ENCODE measurements at regions not wholly inside any gene's neighbourhood (a gene's known extent, or its start where the extent isn't known, plus 50 kb on each side); places are given as distances from the start of the nearest gene placed in this dataset.
A peak's percentile ranks its signal among the peaks of the same experiment; 100 is the strongest.

DNA sequence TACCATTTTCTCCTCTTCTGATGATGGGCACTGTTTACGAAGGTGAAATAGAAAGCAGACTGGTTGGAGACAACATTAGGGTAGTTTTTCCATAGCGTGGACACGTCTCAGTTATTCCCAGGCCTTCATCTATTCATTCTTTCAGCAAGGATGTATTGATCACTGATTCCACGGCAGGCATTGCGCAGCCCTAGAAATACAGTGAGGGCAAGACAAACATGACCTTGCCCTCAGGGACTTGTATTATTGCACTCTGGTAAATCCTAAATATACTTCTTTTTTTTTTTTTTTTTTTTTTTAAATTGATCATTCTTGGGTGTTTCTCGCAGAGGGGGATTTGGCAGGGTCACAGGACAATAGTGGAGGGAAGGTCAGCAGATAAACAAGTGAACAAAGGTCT is 167.3 kb upstream of the SPRED2 start:
- TF ChIP-seq, protein P1, sequence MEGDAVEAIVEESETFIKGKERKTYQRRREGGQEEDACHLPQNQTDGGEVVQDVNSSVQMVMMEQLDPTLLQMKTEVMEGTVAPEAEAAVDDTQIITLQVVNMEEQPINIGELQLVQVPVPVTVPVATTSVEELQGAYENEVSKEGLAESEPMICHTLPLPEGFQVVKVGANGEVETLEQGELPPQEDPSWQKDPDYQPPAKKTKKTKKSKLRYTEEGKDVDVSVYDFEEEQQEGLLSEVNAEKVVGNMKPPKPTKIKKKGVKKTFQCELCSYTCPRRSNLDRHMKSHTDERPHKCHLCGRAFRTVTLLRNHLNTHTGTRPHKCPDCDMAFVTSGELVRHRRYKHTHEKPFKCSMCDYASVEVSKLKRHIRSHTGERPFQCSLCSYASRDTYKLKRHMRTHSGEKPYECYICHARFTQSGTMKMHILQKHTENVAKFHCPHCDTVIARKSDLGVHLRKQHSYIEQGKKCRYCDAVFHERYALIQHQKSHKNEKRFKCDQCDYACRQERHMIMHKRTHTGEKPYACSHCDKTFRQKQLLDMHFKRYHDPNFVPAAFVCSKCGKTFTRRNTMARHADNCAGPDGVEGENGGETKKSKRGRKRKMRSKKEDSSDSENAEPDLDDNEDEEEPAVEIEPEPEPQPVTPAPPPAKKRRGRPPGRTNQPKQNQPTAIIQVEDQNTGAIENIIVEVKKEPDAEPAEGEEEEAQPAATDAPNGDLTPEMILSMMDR (IDR thresholded peaks at IDR 0.05; ENCODE audit: control insufficient read depth, insufficient read depth, low read depth, low read length, missing control alignments): no peak
- no peak overlapping the region for H3K4me3 ChIP-seq (ENCODE audit: control insufficient read depth, low read depth, low read length)
- DNase-seq (ENCODE audit: low read depth): no peak

DNA sequence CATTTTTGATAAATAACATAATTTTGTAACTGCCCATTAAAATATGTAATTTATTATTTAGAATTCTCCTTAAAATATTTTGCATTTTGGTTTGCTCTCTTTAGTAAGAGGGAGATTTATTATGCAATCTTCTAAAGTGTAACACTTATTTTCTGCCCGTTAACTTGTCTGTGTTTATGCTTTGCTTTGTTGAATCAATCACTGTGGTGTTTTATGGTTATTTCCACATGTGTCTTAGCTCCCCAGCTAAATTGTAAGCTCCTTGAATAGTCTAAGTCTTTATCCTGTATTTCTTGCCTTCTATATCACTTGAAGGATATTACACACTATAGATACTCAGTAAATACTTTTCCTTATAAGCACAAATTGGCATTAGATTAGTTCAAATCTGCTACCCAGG is 166.6 kb upstream of the SPRED2 start:
- DNase-seq (ENCODE audit: low read depth): no peak
- TF ChIP-seq, protein P1 (IDR thresholded peaks at IDR 0.05; ENCODE audit: control insufficient read depth, insufficient read depth, low read depth, low read length, missing control alignments): no peak
- H3K4me3 ChIP-seq (ENCODE audit: control insufficient read depth, low read depth, low read length): no peak overlapping the region

DNA sequence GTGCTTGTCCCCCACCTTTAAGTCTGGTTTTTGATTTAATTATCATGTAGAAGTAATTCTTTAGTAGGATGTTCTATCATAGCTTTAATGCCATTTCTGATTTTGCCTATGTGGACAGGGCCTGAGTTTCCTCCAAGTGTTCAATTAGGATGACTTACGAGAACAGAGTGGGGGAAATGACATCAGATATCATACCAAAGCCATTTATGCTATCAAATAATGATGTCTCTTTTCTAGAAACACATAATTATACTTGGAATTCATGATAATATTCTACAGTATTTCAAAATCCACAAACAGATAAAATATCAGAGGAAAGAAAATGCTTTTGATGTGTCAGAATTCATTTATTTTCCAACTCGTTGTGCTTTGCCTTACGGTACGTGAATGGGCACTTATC is 165.9 kb upstream of the SPRED2 start:
- H3K4me3 ChIP-seq (ENCODE audit: control insufficient read depth, low read depth, low read length): no peak overlapping the region
- TF ChIP-seq, protein P1 (IDR thresholded peaks at IDR 0.05; ENCODE audit: control insufficient read depth, insufficient read depth, low read depth, low read length, missing control alignments): no peak
- no peak for DNase-seq (ENCODE audit: low read depth)

DNA sequence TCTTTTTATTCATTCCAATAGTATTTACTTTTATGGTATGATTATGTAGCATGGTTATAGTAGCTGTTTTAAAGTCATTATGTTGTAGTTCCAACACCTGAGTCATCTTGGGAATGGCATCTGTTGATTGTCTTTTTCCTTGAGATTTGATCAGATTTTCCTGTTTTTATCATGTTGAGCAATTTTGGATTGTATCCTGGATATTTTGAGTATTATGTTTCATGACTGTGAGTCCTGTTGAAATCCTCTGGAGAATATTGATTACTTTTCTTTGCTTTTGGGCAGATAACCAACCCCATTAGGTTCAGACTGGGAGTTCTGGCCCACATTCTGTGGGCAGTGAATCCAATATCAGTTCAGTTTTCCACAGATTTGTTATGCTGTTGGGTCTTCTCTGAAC is 163.2 kb upstream of the SPRED2 start:
- peak; percentile 41 for DNase-seq (ENCODE audit: low read depth)
- no peak overlapping the region for H3K4me3 ChIP-seq (ENCODE audit: control insufficient read depth, low read depth, low read length)
- TF ChIP-seq, protein P1 (IDR thresholded peaks at IDR 0.05; ENCODE audit: control insufficient read depth, insufficient read depth, low read depth, low read length, missing control alignments): no peak

DNA sequence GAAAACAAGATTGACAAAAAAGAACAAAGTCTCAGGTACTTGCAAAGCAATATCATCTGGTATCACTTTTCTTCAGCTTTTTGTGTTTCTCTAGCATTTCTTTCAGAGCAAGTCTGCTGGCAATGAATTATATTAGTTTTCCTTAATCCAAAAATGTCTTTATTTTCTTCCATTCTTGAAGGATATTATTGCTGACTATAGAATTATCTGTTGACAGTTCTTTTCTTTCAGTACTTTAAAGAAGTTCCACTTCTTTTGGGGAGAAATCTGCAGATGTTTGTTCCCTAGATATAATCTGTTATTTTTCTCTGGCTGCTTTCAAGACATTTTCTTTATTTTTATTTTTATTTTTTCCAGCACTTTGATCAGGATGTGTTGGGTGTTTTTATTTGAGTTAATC is 161.8 kb upstream of the SPRED2 start:
- TF ChIP-seq, protein P1 (IDR thresholded peaks at IDR 0.05; ENCODE audit: control insufficient read depth, insufficient read depth, low read depth, low read length, missing control alignments): no peak
- DNase-seq (ENCODE audit: low read depth): no peak
- no peak overlapping the region for H3K4me3 ChIP-seq (ENCODE audit: control insufficient read depth, low read depth, low read length)

DNA sequence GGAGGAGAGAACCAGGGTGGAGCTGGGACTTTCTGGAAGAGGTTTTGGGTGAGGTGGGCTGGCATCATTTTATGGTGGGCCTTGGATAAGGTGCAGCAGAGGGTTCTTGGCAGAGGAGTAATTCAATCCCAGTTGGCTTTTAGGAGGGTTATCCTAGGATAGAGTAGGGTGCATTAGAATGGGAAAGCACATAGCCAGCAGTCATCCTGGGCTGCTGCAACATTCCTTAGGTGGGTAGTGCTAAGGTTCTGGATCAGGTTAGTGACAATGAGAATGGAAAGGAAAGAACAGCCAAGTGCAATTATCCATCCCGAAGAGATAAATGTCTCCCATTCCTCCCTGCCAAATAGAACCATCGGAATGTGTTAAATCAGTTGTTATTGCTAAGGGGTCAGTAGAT is 157.3 kb upstream of the SPRED2 start:
- no peak for DNase-seq (ENCODE audit: low read depth)
- H3K4me3 ChIP-seq (ENCODE audit: control insufficient read depth, low read depth, low read length): no peak overlapping the region
- TF ChIP-seq, protein P1 (IDR thresholded peaks at IDR 0.05; ENCODE audit: control insufficient read depth, insufficient read depth, low read depth, low read length, missing control alignments): no peak

DNA sequence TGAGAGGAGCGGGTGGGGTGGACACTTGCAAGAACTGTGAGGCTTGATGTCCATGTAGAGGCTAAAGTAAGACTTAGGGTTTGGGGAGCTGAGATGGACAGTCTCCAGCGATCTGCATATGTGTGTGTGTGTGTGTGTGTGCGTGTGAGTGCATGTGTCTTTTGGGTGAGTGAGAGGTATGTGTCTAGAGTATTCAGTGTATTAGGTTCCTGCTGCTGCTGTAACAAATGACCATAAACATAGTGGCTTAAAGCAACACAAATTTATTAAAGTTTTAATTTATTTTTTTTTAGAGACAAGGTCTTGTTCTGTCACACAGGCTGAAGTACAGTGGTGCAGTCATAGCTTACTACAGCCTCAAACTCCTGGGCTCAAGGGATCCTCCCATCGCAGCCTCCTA is 155.4 kb upstream of the SPRED2 start:
- no peak for DNase-seq (ENCODE audit: low read depth)
- TF ChIP-seq, protein P1 (IDR thresholded peaks at IDR 0.05; ENCODE audit: control insufficient read depth, insufficient read depth, low read depth, low read length, missing control alignments): no peak
- no peak overlapping the region for H3K4me3 ChIP-seq (ENCODE audit: control insufficient read depth, low read depth, low read length)
